SW 1271 (cell line): ENCODE measurements at regions not wholly inside any gene's neighbourhood (a gene's known extent, or its start where the extent isn't known, plus 50 kb on each side); places are given as distances from the start of the nearest gene placed in this dataset.
"Not testable (repeated sequence)": the region's sequence is repeated elsewhere in the genome, so short reads cannot be mapped to it uniquely, and the experiment has no call there.

Source experiments
- DNase-seq, 2 experiments: peaks; one replicate each; lab custom pipeline; 2025; lab: John Stamatoyannopoulos, UW

DNA sequence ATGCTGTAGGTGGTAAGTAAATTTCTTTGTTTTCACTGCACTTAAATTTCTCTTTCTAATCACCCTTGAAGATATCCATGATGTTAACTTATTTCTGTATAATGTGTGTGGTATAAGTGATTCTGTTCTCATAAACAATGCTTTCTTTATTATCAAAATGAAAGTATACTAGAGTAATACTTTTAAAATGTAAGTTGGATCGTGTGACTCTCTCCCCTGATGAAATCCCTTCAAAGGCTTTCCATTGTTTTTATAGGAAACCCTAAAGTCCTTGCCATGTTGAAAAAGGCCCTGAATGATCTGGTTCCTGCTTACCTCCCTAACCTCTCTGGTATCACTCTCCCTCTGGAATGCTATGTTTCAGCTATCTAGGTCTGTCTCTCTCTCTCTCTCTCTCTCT, 191.1 kb upstream of the LHX8 start:
- DNase-seq: no peak

GRCh38 chr1:74946388-74946787, 187.8 kb upstream of the LHX8 start:
- DNase-seq: no peak

- DNase-seq: not testable (repeated sequence)
Measured at GRCh38 chr1:74949348-74949747, 184.8 kb upstream of the LHX8 start.

GRCh38 chr1:74951981-74952380, 182.2 kb upstream of the LHX8 start:
- DNase-seq: not testable (repeated sequence)

GRCh38 chr1:74952786-74953185, 181.4 kb upstream of the LHX8 start:
- no peak for DNase-seq

- DNase-seq: no peak
Measured at GRCh38 chr1:74953622-74954021, 180.6 kb upstream of the LHX8 start.

- DNase-seq: no peak
Measured at GRCh38 chr1:74963120-74963519, 171.1 kb upstream of the LHX8 start.

DNA sequence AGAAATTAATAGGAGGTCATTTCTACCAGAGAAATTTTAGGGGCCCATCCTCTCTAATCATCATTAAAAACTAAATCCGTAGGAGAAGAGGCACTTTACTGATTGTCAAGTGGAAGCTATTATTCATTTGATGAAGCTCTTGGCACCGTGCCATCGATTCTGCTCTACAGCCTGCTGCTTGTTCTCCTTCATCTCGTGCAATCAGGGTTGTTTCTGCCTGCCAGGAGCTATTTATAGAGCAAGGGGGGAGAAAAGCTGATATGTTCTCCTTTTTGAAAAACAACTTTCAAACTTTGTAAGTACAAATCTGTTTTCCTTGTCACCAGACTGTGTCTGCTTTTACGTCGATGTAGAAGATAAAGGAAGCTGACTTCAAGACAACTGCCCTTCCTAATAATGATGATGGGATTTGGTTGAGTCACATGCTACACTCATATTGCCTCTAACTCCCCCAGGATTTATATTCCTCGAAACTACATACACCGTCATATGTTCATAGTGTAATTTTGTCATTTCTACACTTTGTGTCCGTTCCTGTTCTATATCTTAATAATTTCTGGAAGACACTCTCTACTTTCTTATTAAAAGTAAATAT, 169.6 kb upstream of the LHX8 start:
- DNase-seq: no peak

DNA sequence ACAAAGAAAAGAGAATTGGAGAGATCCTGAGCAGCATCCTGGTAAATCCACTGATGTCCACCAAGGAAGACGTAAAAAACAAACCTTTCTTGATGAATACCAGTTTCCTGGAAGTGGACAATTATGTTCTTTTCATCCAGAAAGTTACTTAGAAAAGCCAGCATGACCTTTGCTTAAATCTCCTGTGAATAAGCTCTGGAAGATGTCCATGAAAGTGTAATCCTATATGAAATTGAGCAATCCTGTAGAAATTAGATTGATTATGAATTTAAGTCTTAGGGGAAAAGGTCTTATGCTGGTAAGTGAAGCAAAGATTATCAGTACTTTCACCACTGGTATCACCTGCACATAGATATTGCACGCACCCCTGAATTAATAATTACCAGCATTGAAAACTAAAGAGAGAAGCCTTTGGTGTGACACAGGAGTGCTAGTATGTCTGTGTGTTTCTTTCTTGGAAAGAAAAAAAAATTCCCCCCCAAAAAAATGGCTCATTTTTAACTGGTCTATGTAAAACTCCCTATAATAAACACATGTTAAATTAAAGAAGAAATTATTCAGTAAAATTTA, 164.5 kb upstream of the LHX8 start:
- DNase-seq: no peak

- DNase-seq: no peak
Measured at GRCh38 chr1:74971982-74972381, 162.2 kb upstream of the LHX8 start.

GRCh38 chr1:74976491-74976890, 157.7 kb upstream of the LHX8 start:
- DNase-seq: no peak

- not testable (repeated sequence) for DNase-seq
Measured at GRCh38 chr1:74992448-74992847, 141.7 kb upstream of the LHX8 start.

GRCh38 chr1:74995821-74996220, 138.4 kb upstream of the LHX8 start:
- no peak for DNase-seq

- no peak for DNase-seq
Measured at GRCh38 chr1:75010547-75010946, 123.6 kb upstream of the LHX8 start.

GRCh38 chr1:75014250-75014649, 119.9 kb upstream of the LHX8 start:
- no peak for DNase-seq

GRCh38 chr1:75023005-75023404, 111.2 kb upstream of the LHX8 start:
- DNase-seq: no peak

DNA sequence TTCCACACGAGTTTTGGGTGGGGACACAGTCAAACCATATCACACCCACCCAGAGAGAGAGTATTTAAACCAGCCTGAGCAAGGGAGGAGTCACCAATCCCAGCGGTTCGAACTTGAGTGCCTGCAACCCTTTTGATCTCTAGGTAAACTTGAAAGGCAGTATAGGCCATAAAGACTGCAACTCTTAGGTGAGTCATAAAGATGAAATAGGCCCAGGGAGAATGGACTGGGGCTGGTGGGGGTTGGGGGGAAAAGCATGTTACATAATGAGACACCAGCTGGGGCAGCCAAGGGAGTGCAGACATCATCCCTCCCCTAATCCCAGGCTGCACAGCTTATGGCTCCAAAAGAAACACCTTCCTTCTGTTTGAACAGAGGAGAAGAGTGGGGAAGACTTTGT, 99.8 kb upstream of the LHX8 start:
- no peak for DNase-seq

DNA sequence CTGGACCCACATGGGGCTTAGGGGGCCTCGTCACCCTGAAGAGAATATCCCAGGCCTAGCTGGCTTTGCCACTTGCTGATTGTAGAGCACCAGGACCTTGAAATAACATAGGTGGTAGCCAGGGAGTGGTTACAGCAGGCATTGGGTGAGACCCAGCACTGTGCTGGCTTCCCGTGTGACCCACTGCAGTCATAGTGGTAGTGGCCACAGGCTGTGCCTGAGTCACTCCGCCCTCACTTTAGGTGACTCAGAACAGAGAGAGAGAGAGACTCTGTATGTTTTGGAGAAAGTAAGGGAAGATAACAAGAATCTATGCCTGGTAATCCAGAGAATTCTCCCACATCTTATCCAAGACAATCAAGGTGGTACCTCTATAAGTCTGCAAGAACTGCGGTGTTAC, 98.7 kb upstream of the LHX8 start:
- no peak for DNase-seq

DNA sequence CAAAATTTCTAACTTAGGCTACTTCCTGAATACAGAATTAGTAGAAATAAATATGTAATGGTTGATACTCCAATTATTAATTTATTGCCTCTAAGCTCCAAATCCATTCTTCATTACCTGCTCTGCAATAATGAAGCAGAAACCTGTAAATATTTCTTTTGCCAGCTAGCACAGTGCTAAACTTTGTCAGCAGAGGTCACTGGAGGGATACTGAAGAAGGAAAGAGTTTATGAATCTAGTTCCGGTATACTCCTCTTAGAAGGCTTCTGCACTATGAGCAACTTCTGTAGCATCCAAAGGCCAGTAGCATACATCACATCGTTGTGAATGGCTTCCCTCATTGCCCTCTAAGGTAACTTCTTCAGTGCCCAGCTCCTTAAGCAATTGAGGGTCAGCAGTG, 81.0 kb upstream of the LHX8 start:
- DNase-seq: no peak

DNA sequence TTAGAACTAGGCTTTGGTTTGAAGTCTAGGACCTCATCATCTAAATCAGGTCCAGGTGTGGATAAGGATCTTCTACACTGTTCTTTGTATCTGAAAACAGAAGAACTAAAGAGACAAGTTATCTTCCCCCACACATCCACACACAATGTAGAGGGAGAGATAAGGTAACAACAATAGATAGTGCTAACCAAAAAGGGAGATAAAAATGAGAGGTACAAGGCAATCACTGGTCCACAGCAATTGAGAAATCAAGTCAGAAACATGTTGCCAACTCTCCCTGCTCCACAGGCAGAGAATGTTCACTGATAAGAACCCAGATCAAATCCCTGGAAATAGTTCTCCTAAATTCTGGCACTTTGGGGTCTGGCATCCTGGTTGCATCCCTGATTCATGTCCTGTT, 75.8 kb upstream of the LHX8 start:
- DNase-seq: no peak

DNA sequence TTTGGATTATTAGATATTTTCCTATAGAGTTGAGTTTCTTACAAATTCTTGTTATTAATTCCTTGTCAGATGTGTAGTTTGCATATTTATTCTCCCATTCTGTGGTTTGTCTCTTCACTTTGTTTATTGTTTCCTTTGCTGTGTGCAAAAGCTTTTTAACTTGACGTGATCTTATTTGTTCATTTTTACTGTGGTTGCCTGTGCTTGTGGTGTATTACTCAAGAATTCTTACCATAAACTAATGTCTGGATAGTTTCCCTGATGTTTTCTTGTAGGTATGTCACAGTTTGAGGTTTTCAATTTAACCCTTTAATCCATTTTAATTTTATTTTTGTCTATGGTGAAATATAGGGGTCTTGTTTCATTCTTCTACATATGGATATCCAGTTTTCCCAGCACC, 72.1 kb upstream of the LHX8 start:
- DNase-seq: no peak

DNA sequence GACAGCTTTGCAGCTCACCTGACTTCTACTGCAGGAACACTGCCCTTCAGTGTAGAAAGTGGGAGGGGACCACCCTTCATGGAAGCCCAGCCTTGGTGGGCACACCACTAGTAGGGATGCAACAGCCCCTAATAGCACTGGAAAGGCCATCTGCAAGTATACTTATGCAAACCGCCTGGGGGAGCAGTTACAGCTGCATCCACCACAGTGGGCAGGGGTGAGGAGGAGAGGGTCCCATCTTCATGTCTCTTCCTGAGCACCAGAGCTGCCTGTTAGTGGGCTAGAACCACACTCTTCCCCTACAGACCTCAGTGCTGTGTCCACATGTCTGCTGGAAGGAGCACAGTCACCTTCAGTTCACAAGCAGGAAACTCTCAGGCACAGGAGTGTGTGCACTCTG, 66.2 kb upstream of the LHX8 start:
- no peak for DNase-seq

GRCh38 chr1:75074831-75075395, 59.3 kb upstream of the LHX8 start:
- no peak for DNase-seq
